Embryonic facial prominence (tissue), 1 donor: ENCODE measurements at regions not wholly inside any gene's neighbourhood (a gene's known extent, or its start where the extent isn't known, plus 50 kb on each side); places are given as distances from the start of the nearest gene placed in this dataset.
"Not testable (repeated sequence)": the region's sequence is repeated elsewhere in the genome, so short reads cannot be mapped to it uniquely, and the experiment has no call there.

Source experiments
- DNase-seq: peaks from one replicate; pipeline ENCODE4 v3.0.0-alpha.2; 2016; ENCODE audit errors: extremely low spot score

DNA sequence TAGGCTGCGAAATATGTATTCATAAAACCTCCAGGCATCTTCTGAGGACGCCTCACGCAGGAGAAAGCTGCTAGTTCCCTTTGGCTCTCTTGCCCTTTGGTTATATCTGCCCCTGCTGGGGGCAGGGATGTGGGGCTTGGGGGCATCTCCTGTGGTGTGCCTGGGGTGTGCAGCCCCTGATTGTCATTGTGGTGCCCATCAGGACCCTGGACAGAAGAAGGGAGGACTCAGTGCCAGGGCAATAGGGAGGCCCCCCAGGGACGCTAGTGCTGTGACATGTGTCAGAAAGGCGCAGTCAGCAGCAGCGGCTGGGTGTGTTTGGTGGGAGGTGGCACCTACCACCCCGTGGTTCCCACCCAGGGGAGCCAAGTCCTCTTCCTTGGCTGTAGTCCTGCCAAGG is 102.5 kb upstream of the PZP start:
- not testable (repeated sequence) for DNase-seq

DNA sequence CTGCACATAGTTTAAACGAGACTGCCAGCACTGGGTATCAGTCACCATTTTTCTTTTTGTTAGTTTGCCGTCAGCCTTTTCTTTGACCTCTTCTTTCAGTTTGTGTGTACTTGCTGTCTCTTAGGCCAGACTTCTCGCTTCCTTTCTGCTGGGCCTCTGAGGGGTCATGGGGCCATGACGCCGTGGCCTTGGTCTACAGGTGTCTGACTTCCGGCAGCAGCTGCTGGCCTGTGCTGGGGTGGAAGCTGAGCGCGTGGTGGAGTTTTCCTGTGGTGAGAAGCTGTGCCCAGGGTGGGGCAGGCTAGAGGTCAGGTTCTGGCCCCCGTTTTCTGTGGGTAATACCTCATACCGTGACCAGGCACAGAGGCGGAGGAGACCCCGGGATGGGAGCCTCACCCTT is 101.6 kb upstream of the PZP start:
- DNase-seq: not testable (repeated sequence)

DNA sequence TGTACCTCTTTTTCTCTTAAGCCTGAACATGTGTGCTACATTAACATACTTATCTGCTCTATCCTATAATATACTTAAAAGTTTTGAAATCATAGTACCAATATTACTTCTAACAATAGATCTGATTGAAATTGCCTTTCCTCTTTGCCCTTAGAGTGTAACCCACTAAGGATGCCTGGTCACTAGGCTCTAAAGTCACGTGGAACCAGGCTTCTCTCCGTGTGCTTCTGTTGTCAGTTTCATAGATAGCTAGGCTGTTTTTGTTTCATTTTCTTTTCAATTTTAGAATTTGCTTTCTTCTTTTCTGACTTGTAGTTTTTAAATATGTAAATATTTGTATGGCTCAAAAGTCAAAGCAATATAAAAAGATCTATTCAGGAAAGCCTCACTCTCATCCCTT is 100.5 kb upstream of the PZP start:
- not testable (repeated sequence) for DNase-seq

DNA sequence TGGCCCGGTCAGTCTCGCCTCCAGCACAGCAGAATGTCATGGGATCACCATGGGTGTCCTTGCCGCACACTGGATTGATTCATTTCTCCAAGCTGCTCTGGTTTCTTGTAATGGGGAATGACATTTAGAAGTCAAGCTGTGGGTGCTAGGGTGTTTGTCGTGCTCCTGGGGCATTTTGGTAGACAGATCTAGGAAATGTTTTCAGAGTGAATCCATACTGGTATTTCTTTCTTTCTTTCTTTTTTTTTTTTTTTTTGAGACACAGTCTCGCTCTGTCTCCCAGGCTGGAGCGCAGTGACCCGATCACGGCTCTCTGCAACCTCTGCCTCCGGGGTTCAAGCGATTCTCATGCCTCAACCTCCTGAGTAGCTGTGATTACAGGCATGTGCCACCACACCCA is 100.0 kb upstream of the PZP start:
- DNase-seq: not testable (repeated sequence)

DNA sequence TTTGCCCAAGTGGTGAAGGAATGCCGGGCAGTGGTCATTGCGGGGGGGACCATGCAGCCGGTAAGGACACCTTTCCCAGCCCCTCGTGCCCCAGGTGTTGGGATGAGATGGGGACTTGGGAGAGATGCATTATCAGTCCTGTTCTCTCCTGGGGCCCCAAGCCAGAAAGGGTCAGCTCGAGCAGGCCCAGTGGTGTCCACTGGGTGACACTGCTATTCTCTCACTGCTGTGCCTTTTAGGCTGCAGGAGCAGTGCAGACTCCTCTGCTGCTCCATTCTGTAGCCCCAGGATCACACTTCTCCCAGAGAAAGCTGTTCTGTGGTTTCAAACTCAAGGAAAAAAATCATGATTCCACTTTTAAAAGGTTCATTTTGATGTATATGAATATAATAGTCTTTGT is 99.1 kb upstream of the PZP start:
- DNase-seq: not testable (repeated sequence)

DNA sequence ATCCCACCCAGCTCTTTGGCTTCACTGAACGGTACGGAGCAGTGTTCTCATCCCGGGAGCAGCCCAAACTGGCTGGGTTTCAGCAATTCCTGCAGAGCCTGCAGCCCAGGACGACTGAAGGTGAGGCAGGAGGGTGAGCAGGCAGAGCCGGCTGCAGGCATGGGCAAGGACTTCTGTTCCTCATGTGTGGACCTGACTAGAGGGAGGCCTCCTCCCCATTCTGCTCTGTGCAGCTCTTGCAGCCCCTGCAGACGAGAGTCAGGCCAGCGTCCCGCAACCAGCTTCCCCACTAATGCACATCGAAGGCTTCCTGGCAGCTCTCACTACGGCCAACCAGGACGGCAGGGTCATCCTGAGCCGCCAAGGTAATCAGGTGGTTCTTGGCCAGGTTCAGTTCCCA is 97.8 kb upstream of the PZP start:
- not testable (repeated sequence) for DNase-seq

DNA sequence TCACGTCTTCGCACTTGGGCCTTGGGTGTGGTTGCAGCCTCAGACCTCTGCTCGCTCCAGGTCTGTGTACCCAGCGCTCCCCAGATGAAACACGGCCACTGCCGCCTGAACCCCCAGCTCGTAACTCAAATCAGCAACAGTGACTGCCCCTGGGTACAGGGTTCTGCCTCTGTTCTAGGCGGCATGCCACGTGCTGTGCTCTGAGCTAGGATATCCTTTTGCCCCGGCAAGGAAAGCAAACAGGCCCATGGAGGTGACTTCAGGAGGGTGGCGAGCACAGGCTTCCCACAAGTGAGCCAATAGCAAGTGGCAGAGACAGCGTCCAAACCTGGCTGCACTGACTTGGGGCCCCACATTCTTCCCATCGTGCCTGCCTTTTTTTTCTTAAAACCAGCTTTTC is 96.3 kb upstream of the PZP start:
- not testable (repeated sequence) for DNase-seq

DNA sequence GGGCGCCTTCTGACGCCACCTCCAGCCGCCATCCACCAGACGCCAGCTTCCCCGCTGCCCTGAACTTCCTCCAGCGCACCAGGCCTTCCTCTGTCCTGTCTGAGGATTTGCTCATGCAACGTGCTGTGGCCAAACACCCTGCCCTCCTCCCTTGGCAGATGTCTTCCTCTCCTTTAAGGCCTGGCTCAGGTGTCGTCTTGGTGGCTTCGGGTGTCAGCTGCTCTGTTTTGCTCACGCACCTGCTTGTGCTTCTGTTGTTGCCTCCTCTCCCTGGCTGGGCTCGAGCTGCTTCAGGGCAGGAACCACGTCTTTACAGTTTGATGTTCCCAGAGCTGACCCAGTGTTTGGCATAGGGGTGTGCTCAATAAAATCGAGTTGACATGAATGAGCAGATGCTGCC is 87.7 kb upstream of the PZP start:
- DNase-seq: not testable (repeated sequence)

DNA sequence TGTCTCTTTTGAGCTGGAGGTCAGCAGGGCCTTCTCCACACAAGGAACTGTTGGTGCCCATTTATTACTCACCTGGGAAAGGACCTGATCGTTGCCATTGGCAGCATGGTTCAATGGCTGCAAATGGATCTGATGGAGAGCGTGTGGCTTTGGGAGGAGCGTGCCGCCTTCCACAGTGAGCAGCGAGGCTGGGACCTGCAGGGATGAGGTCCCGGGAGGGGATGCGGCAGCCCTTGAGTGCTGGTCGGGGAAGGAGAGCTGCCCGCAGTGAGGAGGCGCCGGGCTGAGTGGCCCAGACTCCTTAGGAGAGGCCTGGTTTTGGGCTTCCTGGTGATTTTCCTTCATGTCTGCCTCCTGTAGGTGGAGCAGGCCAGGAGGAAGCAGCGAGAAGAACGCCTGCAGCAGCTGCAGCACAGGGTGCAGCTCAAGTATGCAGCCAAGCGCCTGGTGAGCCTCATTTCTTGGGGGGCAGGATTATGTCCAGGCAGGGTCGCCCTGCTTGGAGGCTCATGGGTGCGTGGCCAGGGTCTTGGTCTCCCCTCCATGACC is 86.0 kb upstream of the PZP start:
- DNase-seq: not testable (repeated sequence)

DNA sequence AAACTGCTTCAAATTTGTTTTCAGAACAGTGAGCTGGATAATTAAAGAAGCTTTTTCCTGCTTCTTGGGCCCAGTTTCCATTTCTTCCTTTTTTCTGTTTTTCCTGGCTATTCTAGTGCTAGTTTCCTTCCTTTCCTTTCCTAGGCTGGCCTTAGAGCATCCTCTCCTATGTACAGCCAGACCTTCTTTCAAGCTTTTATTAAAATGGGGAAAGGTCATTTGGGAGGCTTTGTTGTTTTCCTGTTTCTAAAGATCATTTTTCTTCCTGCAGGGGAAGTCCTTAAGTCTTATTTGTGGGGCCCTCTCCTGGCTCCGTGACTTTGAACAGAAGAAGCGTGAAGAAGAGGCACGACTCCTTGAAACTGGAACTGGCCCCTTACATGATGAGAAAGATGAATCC is 85.2 kb upstream of the PZP start:
- not testable (repeated sequence) for DNase-seq

DNA sequence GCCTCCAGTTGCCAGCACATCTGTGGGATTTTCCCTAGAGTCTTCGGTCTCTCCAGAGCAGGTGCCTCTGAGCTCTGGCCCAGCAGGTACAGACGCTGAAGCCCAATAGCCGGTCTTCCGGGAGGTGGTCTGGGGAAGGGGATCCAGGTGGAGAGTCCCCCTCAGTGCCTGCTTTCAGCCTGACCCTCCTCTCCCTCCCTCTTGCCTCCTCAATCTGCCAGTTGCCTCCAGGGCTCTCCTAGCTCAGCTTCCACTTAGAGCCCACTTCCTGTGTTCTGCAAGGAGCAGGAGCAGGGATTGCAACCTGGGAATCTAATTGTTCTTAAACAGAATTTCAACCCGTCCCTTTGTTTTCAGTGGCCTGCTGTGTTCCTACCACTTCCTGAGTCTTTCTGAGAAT is 81.8 kb upstream of the PZP start:
- not testable (repeated sequence) for DNase-seq

DNA sequence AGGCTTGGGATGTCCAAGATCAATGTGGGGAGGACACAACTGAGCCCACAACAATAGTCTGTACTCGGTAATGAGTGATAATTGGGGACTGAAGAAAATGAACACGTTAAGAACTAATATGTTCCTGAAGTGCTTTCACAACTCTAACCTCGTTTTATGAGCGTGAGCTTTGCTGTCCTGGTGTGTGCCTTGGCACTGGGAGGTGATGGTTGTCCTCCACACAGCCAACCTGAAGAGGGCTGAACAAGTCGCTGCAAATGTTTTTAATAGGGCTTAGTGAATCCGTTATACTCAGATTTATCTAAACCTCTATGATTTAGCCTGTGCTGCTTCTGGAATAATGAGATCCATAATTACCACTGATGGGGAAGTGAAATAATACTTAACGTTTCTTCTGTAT is 76.5 kb upstream of the PZP start:
- DNase-seq: not testable (repeated sequence)

DNA sequence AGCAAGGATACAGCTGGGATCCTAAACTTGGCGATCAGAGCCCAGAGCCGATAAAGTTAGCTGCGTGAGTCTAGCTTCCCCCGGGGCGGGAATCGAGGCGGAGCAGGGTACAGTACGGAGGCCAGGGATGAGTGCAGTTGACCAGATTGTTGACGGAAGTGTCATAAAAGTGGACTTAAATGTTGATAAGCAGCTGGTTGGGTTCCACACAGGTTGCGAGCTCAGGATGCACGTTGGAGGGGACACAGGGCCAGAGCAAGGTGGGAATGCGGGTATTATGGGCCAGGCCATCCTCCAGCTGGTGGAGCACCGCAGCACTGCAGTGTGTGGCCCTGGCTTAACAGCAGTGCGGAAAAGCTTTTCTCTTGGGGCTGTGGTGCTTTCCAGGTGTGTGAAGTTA is 76.0 kb upstream of the PZP start:
- DNase-seq: not testable (repeated sequence)

DNA sequence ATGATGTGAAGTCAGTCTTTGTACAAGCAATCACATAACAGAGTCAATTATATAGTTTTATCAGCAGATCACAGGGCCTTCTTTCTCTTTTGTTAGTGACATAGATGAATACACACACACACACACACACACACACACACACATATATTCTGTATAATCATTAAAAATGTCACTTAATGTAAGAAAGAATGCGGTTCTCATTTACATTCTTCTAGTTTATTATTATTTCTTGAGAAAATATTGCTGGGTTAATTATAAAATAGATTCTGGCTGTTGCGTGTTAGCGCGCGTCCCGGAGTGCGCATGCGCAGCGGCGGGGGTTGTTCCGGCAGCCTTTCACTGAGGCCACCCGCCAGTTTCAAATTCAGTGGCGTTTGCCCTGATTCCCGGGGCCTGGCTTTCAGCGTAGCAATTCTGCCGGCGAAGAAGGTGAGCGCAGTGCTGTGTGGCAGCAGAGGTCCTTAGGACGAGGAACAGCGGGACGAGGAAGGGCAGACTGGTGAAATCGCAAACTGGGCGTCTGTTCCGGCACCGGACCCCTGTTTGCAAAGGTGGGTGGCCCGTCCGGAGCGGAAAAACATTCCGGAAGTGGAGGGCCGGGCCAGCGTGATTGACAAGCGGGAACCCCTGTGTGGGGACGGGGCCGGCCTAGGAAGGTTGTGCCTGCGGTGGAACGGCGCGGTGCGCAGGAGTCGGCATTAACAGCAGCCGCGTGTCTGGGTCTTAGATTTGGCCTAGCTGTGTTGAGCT is 75.3 kb upstream of the PZP start:
- peak; percentile 23 for DNase-seq

DNA sequence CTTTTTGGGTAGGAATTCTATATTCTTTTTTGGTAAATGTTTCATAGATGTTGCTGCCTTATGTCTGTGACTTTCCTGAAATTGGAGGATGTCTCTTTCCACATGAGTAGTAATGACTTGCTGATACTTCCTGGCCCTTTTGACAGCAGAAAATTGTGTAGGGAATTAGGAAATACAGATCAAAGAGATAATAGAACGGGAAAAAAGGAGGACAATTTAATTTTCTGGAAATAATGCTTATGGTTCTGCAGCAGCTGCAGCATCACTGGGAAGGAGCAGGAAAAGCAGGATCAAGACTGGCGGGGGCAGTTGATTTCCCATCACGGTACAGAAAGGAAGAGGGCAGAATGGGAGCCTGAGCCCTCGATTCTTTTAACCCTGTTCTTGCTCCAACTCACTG is 68.8 kb upstream of the PZP start:
- DNase-seq: no peak

DNA sequence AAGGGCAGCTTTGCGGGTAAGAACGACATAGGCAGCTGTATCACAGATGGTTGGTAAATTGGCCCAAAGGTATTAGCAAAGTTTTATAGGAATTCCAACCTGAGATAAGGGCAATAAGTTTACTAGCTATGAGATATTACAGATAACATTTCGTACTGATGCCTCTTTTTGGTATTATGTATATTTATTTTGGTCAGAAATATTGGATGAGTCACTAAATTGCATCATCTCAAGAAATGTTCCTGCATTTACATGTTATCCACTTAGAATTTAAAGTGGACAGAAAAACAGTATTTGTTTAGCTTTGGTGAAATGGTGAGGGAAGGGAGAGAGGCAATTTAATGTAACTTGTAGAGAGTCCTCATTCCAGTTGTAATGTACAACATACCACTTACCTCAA is 65.1 kb upstream of the PZP start:
- DNase-seq: no peak

DNA sequence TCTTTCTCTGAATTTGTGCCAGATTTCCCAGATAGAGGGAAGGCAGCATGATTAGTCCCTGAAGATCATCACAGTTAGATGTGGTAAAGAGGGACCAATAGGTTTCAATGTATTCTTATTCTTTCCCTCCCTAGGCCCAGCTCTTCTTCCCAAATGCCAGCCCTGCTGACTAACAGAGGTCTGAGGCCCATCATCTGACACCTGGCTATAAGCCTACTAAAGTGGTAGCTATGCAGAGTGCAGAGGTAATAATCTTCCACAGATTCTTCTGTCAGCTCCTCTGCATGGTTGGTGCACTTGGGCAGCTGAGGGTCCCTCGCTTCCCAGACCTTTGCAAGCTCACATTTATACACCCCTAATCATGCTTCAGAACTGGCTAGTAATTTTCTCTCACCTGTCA is 63.7 kb upstream of the PZP start:
- DNase-seq: no peak

DNA sequence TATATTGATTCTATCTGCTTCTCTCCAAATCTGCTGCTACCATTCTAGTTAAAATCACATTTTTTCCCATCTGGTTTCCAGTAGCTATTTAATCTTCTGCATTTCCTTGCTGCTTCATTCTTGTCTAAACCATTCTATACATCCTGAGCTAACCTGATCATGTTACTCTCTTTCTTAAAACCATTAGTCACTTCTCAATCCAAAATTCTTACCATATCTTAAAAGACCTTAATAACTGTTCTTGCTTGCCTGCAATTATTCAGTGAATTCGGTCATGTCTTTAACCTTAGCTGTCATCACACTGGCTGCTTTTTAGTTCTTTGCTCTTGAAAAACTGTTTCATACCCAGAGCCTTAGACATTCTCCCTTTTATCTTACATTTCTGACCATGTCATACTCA is 56.4 kb upstream of the PZP start:
- no peak for DNase-seq

DNA sequence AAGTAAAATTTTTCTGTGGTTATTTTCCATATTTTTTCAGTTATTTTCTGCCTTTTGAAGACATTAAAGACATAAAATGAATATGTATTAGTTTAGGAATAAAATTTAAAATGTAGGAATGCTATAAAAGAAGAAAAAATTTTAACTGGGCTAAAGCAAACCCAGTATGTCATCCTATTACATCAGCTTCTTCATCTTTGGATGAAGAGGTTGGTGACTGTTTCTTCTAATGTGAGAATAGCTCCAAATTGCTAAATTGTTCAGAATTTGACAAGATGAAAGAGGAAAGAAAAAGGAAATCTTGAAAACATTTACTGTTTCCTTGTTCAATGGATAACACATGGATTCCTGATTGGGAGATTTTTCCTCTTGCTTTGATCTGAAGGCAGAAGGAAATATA is 52.7 kb upstream of the PZP start:
- no peak for DNase-seq

DNA sequence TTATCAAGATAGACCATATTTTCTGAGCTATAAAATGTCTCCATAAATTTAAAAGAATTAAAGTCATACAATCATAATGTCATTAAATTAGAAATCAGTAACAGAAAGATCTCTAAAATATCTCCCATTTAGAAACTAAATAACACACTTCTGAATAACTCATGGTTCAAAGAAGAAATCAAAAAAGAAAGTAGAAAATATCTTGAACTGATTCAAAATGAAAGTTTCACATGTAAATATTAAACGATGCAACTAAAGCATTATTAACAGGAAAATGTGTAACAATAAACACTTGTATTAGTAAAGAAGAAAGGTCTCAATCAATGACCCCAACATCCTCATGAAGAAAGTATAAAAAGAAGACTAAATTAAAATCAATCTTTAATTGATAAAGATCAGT is 50.5 kb upstream of the PZP start:
- DNase-seq: no peak
